ENCODE measurements at regions not wholly inside any gene's neighbourhood (a gene's known extent, or its start where the extent isn't known, plus 50 kb on each side); places are given as distances from the start of the nearest gene placed in this dataset.
"Not testable (repeated sequence)": the region's sequence is repeated elsewhere in the genome, so short reads cannot be mapped to it uniquely, and the experiment has no call there.

- no peak overlapping the region for H3K4me3 ChIP-seq (ENCODE audit: low read depth, low read length)
- DNase-seq (ENCODE audit: low read depth) = no peak
- TF ChIP-seq, protein P1, sequence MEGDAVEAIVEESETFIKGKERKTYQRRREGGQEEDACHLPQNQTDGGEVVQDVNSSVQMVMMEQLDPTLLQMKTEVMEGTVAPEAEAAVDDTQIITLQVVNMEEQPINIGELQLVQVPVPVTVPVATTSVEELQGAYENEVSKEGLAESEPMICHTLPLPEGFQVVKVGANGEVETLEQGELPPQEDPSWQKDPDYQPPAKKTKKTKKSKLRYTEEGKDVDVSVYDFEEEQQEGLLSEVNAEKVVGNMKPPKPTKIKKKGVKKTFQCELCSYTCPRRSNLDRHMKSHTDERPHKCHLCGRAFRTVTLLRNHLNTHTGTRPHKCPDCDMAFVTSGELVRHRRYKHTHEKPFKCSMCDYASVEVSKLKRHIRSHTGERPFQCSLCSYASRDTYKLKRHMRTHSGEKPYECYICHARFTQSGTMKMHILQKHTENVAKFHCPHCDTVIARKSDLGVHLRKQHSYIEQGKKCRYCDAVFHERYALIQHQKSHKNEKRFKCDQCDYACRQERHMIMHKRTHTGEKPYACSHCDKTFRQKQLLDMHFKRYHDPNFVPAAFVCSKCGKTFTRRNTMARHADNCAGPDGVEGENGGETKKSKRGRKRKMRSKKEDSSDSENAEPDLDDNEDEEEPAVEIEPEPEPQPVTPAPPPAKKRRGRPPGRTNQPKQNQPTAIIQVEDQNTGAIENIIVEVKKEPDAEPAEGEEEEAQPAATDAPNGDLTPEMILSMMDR (IDR thresholded peaks at IDR 0.05; ENCODE audit: low read depth, low read length, missing control alignments) = no peak
Measured at GRCh38 chr18:1308686-1309085, 404.0 kb downstream of the ADCYAP1 start.

DNA sequence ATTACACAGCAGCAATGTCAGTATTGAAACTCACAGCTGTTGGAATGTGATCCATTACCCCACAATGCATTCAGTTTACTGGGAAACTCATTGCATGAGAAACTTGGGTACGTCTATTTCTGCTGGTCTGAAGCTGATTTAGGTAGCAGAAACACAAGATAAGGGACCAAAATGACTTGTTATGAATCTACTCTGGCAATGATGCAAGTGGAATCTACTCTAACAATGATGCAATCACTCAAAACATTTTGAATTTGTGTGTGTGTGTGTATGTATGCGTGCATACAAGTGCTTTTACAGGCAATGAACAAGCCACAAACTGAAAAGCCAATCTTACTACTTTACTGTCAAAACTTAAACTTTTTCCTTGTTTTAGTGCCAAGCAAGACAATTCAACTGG, 406.7 kb downstream of the ADCYAP1 start:
- no peak for DNase-seq (ENCODE audit: low read depth)

GRCh38 chr18:1335345-1335744, 430.7 kb downstream of the ADCYAP1 start:
- not testable (repeated sequence) for DNase-seq (ENCODE audit: low read depth); H3K4me3 ChIP-seq (ENCODE audit: low read depth, low read length)

More for the DNA sequence above, 406.7 kb downstream of the ADCYAP1 start:
- TF ChIP-seq, protein P1 (IDR thresholded peaks at IDR 0.05; ENCODE audit: low read depth, low read length, missing control alignments) = no peak
- H3K4me3 ChIP-seq (ENCODE audit: low read depth, low read length) = no peak overlapping the region

DNA sequence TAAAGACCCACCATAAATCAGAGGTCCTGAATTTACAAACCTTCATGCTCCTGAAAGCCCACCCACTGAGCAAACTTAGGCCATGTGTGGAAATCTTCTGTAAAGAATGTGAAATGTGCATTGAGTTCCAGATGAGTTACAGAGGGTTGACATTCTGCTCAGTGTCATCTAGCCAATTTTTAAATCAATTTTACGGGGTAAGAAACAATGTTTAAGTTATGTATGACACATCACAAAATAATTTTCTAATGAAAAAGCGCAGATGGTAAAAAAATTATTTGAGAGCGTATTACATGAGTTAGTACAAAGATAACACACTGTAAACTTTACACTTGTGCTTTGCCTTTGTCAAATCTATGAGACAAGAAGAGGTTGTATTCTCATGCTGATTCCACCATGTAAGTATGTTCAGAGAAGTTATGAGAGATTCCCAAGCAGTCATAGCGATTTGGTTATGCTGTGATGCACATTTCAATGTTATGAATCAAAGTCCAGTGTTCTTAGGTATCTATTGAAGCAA, 446.3 kb downstream of the ADCYAP1 start:
- TF ChIP-seq, protein P1 (IDR thresholded peaks at IDR 0.05; ENCODE audit: low read depth, low read length, missing control alignments) = no peak
- no peak for DNase-seq (ENCODE audit: low read depth)
- H3K4me3 ChIP-seq (ENCODE audit: low read depth, low read length) = no peak overlapping the region

GRCh38 chr18:1353025-1353424, 448.4 kb downstream of the ADCYAP1 start:
- no peak overlapping the region for H3K4me3 ChIP-seq (ENCODE audit: low read depth, low read length)
- DNase-seq (ENCODE audit: low read depth) = no peak
- TF ChIP-seq, protein P1 (IDR thresholded peaks at IDR 0.05; ENCODE audit: low read depth, low read length, missing control alignments) = no peak

GRCh38 chr18:1357724-1358123, 453.1 kb downstream of the ADCYAP1 start:
- TF ChIP-seq, protein P1 (IDR thresholded peaks at IDR 0.05; ENCODE audit: low read depth, low read length, missing control alignments) = no peak
- H3K4me3 ChIP-seq (ENCODE audit: low read depth, low read length) = no peak overlapping the region
- no peak for DNase-seq (ENCODE audit: low read depth)

DNA sequence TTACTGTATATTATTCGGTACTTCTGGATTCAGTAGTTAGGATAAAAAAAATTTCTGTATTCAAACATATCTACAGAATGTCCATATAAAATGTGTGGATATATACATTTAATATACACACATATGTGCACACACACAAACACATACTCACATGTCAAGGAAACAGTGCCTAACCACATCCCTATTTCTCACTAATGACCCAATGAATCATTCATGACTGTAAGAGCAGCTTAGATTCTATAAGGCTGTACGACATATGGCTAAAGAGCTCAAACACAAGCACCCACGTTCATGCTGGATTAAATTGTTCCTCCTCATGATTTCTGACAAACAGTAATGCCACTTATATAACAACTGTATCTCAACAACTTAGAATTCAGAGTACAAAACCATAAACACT, 457.3 kb downstream of the ADCYAP1 start:
- no peak for DNase-seq (ENCODE audit: low read depth)
- TF ChIP-seq, protein P1 (IDR thresholded peaks at IDR 0.05; ENCODE audit: low read depth, low read length, missing control alignments) = no peak
- no peak overlapping the region for H3K4me3 ChIP-seq (ENCODE audit: low read depth, low read length)

All from GM12864 (cell line).